Breast epithelium (tissue), 4 donors: ENCODE measurements at regions not wholly inside any gene's neighbourhood (a gene's known extent, or its start where the extent isn't known, plus 50 kb on each side); places are given as distances from the start of the nearest gene placed in this dataset.

ENCODE experiments used
- DNase-seq, 2 donors: peaks; one replicate each; pipeline ENCODE4 v3.0.0-alpha.2; 2019; ENCODE audit warnings: low spot score in 2 of 2
- H3K27ac ChIP-seq, 2 donors: fragments of 200-600 bp; sonication (generic) in 1 of 2; one replicate each; pipeline ENCODE4 v1.5.1; 2016 to 2019; ENCODE audit warnings: mild to moderate bottlenecking in 1 of 2
- H3K27me3 ChIP-seq, 2 donors: fragments of 200-600 bp; sonication (generic) in 1 of 2; one replicate each; pipeline versions ENCODE4 v1.5.1 to v1.6.0; 2017 to 2019; ENCODE audit warnings: control low read depth in 1 of 2, mild to moderate bottlenecking in 1 of 2
- H3K36me3 ChIP-seq: fragments of 200-600 bp; one replicate; pipeline ENCODE4 v1.5.1; 2019
- H3K4me1 ChIP-seq, 2 donors: fragments of 200-600 bp; sonication (generic); one replicate each; pipeline ENCODE4 v1.5.1; 2016 to 2019; ENCODE audit warnings: control low read depth in 1 of 2
- H3K4me3 ChIP-seq, 3 donors: fragments of 200-600 bp; sonication (generic); 1 replicate in 2 of 3; 2 replicates in 1 of 3; pipeline ENCODE4 v1.5.1; 2016 to 2019; ENCODE audit warnings: mild to moderate bottlenecking in 3 of 3, moderate library complexity in 2 of 3
- H3K9me3 ChIP-seq, 2 donors: fragments of 200-600 bp; sonication (generic) in 1 of 2; one replicate each; pipeline ENCODE4 v1.5.1; 2016 to 2019; ENCODE audit warnings: control low read depth in 1 of 2
- POLR2A ChIP-seq: fragments of 450-650 bp; IDR thresholded peaks from one replicate; pipeline ENCODE4 v1.6.1; 2016; ENCODE audit warnings: antibody characterized with exemption, mild to moderate bottlenecking, moderate library complexity
- POLR2AphosphoS5 ChIP-seq, 3 donors: sonication (generic); formaldehyde crosslinking; IDR thresholded peaks; one replicate each; pipeline ENCODE4 v1.6.1; 2017; ENCODE audit warnings: antibody characterized with exemption in 3 of 3
- intact Hi-C: fragments of 100-400 bp; cut with DNase I; formaldehyde crosslinking; loops from one replicate; pipeline ENCODE4 v1.15.1; 2023; ENCODE audit warnings: low total_unique reads
- TF ChIP-seq, protein P1 (sequence below), 3 donors: fragments of 450-650 bp; IDR thresholded peaks; one replicate each; pipeline ENCODE4 v1.5.1; 2016 to 2017; ENCODE audit warnings: antibody characterized with exemption in 3 of 3, mild to moderate bottlenecking in 3 of 3, moderate library complexity in 3 of 3

DNA sequence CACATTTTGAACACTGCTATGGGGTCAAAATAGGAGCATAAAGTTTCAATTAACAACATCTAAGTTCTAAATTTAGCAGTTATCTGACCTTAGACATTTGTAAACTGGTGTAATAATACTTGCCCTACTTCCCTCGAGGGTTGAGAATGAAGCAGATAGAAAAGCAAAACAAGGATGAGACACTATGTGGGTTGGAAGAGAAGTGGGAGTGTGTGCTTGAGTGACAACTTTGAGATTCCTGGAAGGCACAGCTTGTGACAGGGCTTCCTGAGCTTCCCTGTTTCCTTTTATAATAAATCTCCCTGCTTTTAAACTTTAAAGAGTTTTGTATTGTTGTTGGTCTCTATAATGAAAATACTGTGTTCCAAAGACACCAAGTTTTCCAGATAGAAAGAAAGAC lies 128.6 kb upstream of the CHST9 start:
- H3K36me3 ChIP-seq: no peaks in the 10 kb centered on the region
- no peaks in the 10 kb centered on the region for H3K27me3 ChIP-seq
- intact Hi-C loops: no loop called here
- no peaks in the 10 kb centered on the region for H3K4me1 ChIP-seq
- DNase-seq: no peak
- no peak overlapping the region for H3K27ac ChIP-seq
- H3K9me3 ChIP-seq: no peaks in the 10 kb centered on the region
- TF ChIP-seq, protein P1, sequence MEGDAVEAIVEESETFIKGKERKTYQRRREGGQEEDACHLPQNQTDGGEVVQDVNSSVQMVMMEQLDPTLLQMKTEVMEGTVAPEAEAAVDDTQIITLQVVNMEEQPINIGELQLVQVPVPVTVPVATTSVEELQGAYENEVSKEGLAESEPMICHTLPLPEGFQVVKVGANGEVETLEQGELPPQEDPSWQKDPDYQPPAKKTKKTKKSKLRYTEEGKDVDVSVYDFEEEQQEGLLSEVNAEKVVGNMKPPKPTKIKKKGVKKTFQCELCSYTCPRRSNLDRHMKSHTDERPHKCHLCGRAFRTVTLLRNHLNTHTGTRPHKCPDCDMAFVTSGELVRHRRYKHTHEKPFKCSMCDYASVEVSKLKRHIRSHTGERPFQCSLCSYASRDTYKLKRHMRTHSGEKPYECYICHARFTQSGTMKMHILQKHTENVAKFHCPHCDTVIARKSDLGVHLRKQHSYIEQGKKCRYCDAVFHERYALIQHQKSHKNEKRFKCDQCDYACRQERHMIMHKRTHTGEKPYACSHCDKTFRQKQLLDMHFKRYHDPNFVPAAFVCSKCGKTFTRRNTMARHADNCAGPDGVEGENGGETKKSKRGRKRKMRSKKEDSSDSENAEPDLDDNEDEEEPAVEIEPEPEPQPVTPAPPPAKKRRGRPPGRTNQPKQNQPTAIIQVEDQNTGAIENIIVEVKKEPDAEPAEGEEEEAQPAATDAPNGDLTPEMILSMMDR (IDR thresholded peaks at IDR 0.05): no peak
- no peak for TF ChIP-seq POLR2A
- TF ChIP-seq POLR2AphosphoS5 (IDR thresholded peaks at IDR 0.05): no peak
- no peak overlapping the region for H3K4me3 ChIP-seq

DNA sequence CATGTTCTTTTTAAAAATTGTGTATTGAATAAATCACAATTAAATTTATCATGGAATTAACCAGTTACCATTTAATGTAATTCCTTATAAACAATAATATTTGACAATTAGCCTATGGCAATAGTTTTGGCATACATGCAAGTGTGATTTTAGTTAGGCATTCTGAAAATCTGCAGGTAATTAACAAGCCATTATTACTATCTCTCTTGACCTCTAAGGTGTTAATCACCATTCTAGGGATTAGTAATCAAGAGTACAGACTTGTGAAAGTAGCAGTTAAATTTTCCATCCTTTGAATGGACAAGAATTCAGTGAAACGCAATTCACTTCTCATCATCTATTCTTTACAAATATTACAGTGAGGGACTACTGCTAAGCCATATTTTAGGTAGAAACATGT lies 127.7 kb upstream of the CHST9 start:
- H3K27ac ChIP-seq: no peak overlapping the region
- TF ChIP-seq, protein P1 (IDR thresholded peaks at IDR 0.05): no peak
- no peak for TF ChIP-seq POLR2AphosphoS5 (IDR thresholded peaks at IDR 0.05)
- no peak for TF ChIP-seq POLR2A
- H3K27me3 ChIP-seq: no peaks in the 10 kb centered on the region
- no peaks in the 10 kb centered on the region for H3K4me1 ChIP-seq
- no peaks in the 10 kb centered on the region for H3K36me3 ChIP-seq
- intact Hi-C loops: no loop called here
- H3K4me3 ChIP-seq: no peak overlapping the region
- no peak for DNase-seq
- no peaks in the 10 kb centered on the region for H3K9me3 ChIP-seq

DNA sequence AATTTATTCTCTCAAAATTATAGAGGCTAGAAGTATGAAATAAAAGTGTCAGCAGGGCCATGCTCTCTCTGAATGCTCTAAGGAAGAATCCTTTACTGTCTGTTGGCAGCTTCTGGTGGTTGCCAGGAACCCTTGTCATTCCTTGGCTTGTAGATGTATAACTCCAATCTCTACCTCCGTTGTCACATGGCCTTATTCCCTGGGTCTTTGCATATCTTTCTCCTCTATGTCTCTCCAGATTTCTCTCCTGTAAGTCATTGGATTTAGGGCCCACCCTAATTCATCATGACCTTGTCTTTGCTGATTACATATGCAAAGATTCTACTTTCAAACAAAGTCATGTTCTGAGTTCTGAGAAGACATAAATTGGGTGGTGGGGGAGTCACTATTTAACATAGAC lies 127.0 kb upstream of the CHST9 start:
- TF ChIP-seq POLR2AphosphoS5 (IDR thresholded peaks at IDR 0.05): no peak
- TF ChIP-seq, protein P1 (IDR thresholded peaks at IDR 0.05): no peak
- TF ChIP-seq POLR2A: no peak
- Histone ChIP-seq H3K27me3 (no peaks in the 10 kb centered on the region), H3K9me3 (no peaks in the 10 kb centered on the region), H3K4me3 (no peak overlapping the region), H3K4me1 (no peaks in the 10 kb centered on the region), H3K36me3 (no peaks in the 10 kb centered on the region), H3K27ac (no peak overlapping the region)
- intact Hi-C loops: no loop called here
- DNase-seq: no peak

DNA sequence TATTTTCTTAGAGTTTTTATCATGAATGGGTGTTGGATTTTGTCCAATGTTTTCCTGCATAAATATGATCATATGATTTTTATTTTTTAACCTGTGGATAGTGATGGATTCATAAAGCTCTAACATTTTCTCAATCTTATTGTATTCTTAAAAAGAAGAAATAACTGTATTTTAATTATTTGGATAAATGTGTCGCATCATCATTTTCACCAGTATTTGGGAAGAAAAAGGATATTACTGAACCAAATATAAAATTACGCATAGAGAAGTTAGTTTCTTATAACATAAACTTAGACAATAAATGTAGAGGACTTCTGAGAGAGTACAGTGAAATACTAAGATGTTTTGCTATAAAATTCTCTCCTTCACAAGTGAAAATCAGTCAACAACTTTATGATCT lies 126.0 kb upstream of the CHST9 start:
- H3K36me3 ChIP-seq: no peaks in the 10 kb centered on the region
- no peak overlapping the region for H3K4me3 ChIP-seq
- intact Hi-C loops: no loop called here
- no peaks in the 10 kb centered on the region for H3K9me3 ChIP-seq
- no peaks in the 10 kb centered on the region for H3K27me3 ChIP-seq
- H3K4me1 ChIP-seq: no peaks in the 10 kb centered on the region
- no peak for DNase-seq
- TF ChIP-seq, protein P1 (IDR thresholded peaks at IDR 0.05): no peak
- TF ChIP-seq POLR2AphosphoS5 (IDR thresholded peaks at IDR 0.05) (no peak), POLR2A (no peak)
- no peak overlapping the region for H3K27ac ChIP-seq

DNA sequence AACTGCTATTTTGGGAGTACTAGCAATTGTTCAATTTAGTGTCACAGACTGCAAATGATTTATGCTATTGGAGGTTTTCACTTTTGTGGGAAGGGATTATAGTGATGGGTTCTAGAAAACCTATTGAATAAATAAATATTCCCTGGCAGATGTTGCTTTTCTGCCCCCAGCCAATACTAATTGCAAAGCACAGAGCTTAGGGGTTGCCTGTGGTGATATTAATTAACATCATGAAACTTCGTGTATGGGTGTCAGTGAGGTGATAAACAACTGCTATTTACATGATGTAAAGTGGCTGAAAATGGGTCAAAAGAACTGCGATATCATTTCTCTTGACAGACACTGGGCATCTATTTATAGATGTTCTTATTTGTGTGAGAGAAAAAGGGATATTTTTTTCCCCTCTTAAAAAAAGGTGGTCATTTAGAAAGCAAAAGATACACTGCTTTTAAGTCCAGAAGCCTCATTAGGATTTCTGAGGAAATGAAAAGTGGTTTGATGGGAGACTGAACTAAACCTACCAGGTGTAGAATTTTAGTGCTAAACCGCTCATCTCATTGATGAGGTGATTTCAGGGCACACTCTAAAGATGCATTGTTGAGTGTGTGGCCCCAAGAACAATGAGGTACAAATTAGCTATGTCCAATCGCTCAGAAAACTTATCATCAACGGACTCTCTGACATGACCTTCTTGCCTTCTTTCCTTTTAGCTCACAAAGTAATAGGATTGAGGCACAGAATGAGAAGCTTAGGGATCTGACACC lies 116.7 kb upstream of the CHST9 start:
- intact Hi-C loops: no loop called here
- no peak for DNase-seq
- TF ChIP-seq, protein P1 (IDR thresholded peaks at IDR 0.05): no peak
- TF ChIP-seq POLR2A (no peak), POLR2AphosphoS5 (IDR thresholded peaks at IDR 0.05) (no peak)
- no peaks in the 10 kb centered on the region for H3K36me3 ChIP-seq
- no peaks in the 10 kb centered on the region for H3K27me3 ChIP-seq
- no peaks in the 10 kb centered on the region for H3K9me3 ChIP-seq
- no peaks in the 10 kb centered on the region for H3K4me1 ChIP-seq
- H3K27ac ChIP-seq: no peak overlapping the region
- no peak overlapping the region for H3K4me3 ChIP-seq
